Fibroblast of skin of left biceps (primary cell): ENCODE measurements at regions not wholly inside any gene's neighbourhood (a gene's known extent, or its start where the extent isn't known, plus 50 kb on each side); places are given as distances from the start of the nearest gene placed in this dataset.

Experiments used
- DNase-seq, 2 experiments: peaks; one replicate each; pipeline ENCODE4 v3.0.0-alpha.2; 2013; ENCODE audit warnings: low read depth in 2 of 2

- DNase-seq, result no peak
Measured at GRCh38 chr9:86454701-86455615, 100.7 kb upstream of the TUT7 start.

DNA sequence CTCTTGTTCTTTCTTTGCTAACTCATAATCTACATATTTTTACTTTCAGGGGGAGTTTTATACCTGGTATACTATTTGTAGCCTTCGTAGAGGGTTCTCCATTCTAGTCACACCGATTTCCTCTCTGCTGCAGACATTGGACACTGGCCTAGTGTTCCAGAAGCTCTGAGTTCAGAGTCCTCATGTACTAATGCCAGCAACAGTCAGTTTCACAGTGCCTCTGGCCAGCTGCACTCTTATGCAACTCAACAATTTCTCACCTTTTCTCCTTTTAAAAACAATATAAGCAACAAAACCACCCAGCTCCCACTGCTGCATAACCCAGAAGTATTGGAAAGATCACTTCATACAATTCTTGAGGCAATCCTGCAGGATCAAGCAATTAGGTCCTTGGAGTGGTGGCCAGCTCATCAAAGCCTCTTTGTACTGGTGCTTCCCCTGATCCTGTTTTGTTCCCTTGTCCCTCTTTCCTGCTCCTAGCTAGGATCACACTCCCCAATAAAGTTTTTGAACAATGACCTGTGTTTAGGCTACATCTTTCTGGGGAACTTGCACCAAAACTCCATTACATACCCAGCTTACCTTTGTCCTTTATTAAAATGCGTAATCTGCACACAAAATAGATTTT, 98.1 kb upstream of the TUT7 start:
- no peak for DNase-seq

- DNase-seq, result no peak
Measured at GRCh38 chr9:86449246-86449645, 95.0 kb upstream of the TUT7 start.

GRCh38 chr9:86445671-86446070, 91.5 kb upstream of the TUT7 start:
- no peak for DNase-seq

DNA sequence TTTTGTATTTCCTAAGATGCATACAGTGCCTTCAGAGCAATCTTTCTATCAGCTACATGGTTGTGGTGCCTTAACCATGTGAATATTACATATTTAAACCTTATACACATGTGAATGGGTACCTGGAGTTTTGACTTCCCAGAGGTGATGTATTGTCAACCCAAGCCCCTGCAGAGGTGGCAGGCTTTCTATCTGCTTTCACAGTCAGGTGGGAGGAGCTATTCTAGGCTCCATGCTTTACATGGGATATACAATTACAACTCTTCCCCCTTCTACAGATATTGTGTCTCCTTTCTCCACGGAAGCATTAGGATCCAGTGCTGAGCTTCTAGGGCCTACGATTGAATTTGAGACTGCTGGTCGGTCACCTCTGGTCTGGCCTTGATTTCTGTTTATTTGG, 89.8 kb upstream of the TUT7 start:
- DNase-seq, result no peak

GRCh38 chr9:86434039-86434726, 80.0 kb upstream of the TUT7 start:
- peak; percentile 62 to 71 for DNase-seq

- no peak for DNase-seq
Measured at GRCh38 chr9:86424251-86424891, 70.2 kb upstream of the TUT7 start.

DNA sequence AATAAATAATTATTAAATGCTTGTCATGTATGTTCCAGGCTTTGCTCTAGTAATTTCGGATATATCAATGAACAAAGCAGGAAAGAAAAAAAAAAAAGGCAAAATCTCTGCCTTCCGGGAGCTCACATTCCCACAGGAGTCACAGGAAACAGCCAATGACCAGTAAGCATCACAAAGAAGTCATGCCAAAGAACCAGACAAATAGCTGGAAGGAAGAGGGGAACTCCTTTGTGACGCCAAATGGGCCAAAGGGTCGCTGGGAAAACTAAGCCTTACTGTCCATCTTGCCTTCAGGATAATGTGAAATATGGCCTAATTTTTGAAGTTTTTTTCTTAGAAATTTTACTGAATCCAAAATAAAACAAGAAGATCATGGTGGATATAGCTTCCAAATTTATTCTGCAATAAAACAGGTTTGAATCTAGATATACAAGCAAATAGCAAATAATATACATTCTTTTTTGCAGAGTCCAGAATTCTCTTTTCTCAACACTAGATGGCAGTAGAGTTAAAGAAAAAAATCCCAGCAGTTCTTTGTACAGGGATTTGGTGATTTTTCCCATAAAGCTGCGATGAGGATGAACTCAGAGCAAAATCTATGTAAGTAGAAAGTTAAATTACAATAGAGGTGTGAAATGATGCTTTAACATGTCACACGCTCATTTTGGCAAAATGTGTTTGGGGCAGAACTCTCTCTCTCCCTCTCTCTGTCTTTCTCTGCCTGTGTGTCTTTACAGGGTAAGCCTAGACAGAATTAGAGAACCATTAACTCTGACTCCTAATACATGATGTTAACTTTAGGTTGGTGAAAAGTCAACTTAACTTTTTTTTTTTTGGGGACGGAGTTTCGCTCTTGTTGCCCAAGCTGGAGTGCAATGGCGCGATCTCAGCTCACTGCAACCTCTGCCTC, 60.0 kb upstream of the TUT7 start:
- peak; percentile 16 to 19 for DNase-seq

- no peak for DNase-seq
Measured at GRCh38 chr9:86410281-86410680, 56.1 kb upstream of the TUT7 start.

DNA sequence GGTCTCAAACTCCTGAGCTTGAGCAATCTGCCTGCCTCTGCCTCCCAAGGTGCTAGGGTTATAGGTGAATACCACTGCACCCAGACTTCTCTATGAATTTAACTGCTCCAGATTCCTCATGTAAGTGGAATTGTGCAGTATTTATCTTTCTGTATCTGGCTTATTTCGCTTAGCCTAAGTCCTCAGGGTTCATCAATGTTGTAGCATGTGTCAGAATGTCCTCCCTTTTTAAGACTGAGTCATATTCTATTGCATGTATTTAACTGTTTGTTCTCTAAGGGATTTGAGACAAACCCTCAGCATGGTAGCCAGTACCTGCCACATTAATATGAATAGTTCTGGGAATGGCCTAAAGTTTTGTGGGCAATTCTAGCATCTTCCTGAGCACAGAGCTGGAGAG, 53.9 kb upstream of the TUT7 start:
- no peak for DNase-seq

DNA sequence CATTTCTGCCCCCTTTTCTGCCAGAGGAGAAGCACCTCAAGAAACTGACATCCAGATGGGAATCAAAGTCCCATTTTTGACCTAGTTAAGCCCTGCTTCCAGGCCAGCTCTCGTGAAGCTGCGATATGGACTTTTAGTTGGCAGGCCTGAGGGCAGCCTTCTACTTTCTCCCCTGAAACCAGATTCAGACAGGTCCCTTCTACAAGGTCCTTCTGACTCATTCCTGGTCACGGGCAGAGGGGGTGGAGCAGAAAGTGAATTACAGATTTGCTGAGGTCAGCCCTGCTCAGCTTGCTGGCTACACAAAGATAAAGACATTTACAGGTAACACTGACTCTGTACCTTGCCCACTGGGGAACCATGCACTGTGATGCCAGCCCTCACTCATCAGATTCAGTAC, 52.8 kb upstream of the TUT7 start:
- DNase-seq, result no peak

DNA sequence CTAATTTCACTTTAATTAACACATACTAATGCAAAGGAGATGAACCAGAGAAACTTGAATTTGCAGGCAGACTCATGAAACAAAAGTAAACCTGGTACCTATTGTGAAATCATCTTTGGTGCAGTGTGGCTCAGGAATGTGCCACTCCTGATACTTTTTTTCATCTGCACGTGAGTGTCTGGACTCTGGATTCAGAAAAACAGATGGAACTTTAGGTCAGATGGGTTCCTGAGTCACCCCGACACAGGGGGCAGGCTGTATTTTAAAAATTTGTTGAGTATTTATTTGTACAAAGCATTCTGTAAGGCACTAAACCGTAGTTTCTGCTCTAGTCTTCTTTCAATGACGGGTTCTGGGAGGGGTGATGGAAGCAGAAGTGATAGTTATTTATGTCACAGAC, 52.2 kb upstream of the TUT7 start:
- peak; percentile 8 to 13 for DNase-seq

DNA sequence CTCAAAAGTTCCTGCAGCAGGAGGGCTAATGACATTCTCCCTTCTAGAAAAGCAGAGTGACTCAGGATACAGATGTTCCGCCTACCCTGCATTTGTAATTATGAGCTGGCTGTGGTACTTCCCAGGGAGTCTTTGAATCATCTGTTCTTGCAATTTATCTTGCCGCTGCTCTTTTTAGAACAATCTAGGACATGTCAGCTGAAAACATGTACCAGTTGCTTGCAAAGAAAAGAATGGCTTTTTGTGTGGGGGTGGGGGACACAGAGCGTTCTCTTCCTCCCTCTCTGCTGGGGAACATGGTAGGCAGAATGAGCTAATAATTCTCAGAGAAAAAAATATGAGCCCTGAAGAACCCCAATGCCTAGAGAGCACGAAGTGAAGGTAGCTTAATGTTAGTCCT, 51.7 kb upstream of the TUT7 start:
- peak; percentile 50 to 54 for DNase-seq

GRCh38 chr9:86405086-86405491, 50.9 kb upstream of the TUT7 start:
- no peak for DNase-seq
